ENCODE measurements at regions not wholly inside any gene's neighbourhood (a gene's known extent, or its start where the extent isn't known, plus 50 kb on each side); places are given as distances from the start of the nearest gene placed in this dataset.

- no peak for TF ChIP-seq CTCF (IDR thresholded peaks at IDR 0.05)
- TF ChIP-seq POLR2A (IDR thresholded peaks at IDR 0.05) = no peak
These were observed 388.1 kb upstream of the KLHL29 start for GRCh38 chr2:22996911-22997310.

Data from testis (tissue), 2 donors.